ENCODE measurements at regions not wholly inside any gene's neighbourhood (a gene's known extent, or its start where the extent isn't known, plus 50 kb on each side); places are given as distances from the start of the nearest gene placed in this dataset.
A peak's percentile ranks its signal among the peaks of the same experiment; 100 is the strongest.
"Not testable (repeated sequence)": the region's sequence is repeated elsewhere in the genome, so short reads cannot be mapped to it uniquely, and the experiment has no call there.

GRCh38 chr2:57698392-57698791 lies 348.2 kb upstream of the VRK2 start:
- Mint-ChIP-seq H3K9me3 (ENCODE audit: unreplicated experiment) (no peaks in the 10 kb centered on the region), H3K27me3 (ENCODE audit: unreplicated experiment) (no peaks in the 10 kb centered on the region)

GRCh38 chr2:57698935-57699449 lies 347.6 kb upstream of the VRK2 start:
- DNase-seq (ENCODE audit: extremely low spot score, unreplicated experiment), result no peak
- H3K27me3 Mint-ChIP-seq (ENCODE audit: unreplicated experiment), result no peaks in the 10 kb centered on the region
- H3K4me3 Mint-ChIP-seq (ENCODE audit: unreplicated experiment), result no peak overlapping the region
- peaks cover 2% of the 10 kb centered on the region for H3K36me3 Mint-ChIP-seq (ENCODE audit: unreplicated experiment)
- H3K4me1 Mint-ChIP-seq (ENCODE audit: unreplicated experiment), result peaks cover 46% of the 10 kb centered on the region
- no peak overlapping the region for H3K27ac Mint-ChIP-seq (ENCODE audit: unreplicated experiment)
- no peak for TF ChIP-seq CTCF (IDR thresholded peaks at IDR 0.05)
- no peaks in the 10 kb centered on the region for H3K9me3 Mint-ChIP-seq (ENCODE audit: unreplicated experiment)

More at GRCh38 chr2:57698392-57698791, 348.2 kb upstream of the VRK2 start:
- no peak for DNase-seq (ENCODE audit: extremely low spot score, unreplicated experiment)
- Mint-ChIP-seq H3K36me3 (ENCODE audit: unreplicated experiment) (peaks cover 2% of the 10 kb centered on the region), H3K4me3 (ENCODE audit: unreplicated experiment) (no peak overlapping the region), H3K4me1 (ENCODE audit: unreplicated experiment) (peaks cover 44% of the 10 kb centered on the region), H3K27ac (ENCODE audit: unreplicated experiment) (no peak overlapping the region)
- TF ChIP-seq CTCF (IDR thresholded peaks at IDR 0.05), result no peak

GRCh38 chr2:57701391-57701791 lies 345.2 kb upstream of the VRK2 start:
- Mint-ChIP-seq H3K4me3 (ENCODE audit: unreplicated experiment) (peak overlapping the region; percentile 1), H3K27ac (ENCODE audit: unreplicated experiment) (peak overlapping the region; percentile 83), H3K9me3 (ENCODE audit: unreplicated experiment) (no peaks in the 10 kb centered on the region), H3K4me1 (ENCODE audit: unreplicated experiment) (peaks cover 39% of the 10 kb centered on the region), H3K27me3 (ENCODE audit: unreplicated experiment) (no peaks in the 10 kb centered on the region), H3K36me3 (ENCODE audit: unreplicated experiment) (peaks cover 2% of the 10 kb centered on the region)
- TF ChIP-seq CTCF (IDR thresholded peaks at IDR 0.05), result peak; percentile 48
- no peak for DNase-seq (ENCODE audit: extremely low spot score, unreplicated experiment)

GRCh38 chr2:57703407-57703806 lies 343.2 kb upstream of the VRK2 start:
- peaks cover 35% of the 10 kb centered on the region for H3K4me1 Mint-ChIP-seq (ENCODE audit: unreplicated experiment)
- no peak for DNase-seq (ENCODE audit: extremely low spot score, unreplicated experiment)
- no peaks in the 10 kb centered on the region for H3K27me3 Mint-ChIP-seq (ENCODE audit: unreplicated experiment)
- no peak overlapping the region for H3K27ac Mint-ChIP-seq (ENCODE audit: unreplicated experiment)
- H3K4me3 Mint-ChIP-seq (ENCODE audit: unreplicated experiment), result no peak overlapping the region
- no peaks in the 10 kb centered on the region for H3K9me3 Mint-ChIP-seq (ENCODE audit: unreplicated experiment)
- H3K36me3 Mint-ChIP-seq (ENCODE audit: unreplicated experiment), result peaks cover 2% of the 10 kb centered on the region
- no peak for TF ChIP-seq CTCF (IDR thresholded peaks at IDR 0.05)

GRCh38 chr2:57707794-57708193 lies 338.8 kb upstream of the VRK2 start:
- not testable (repeated sequence) for H3K27me3 Mint-ChIP-seq (ENCODE audit: unreplicated experiment); H3K4me3 Mint-ChIP-seq (ENCODE audit: unreplicated experiment); H3K9me3 Mint-ChIP-seq (ENCODE audit: unreplicated experiment); H3K27ac Mint-ChIP-seq (ENCODE audit: unreplicated experiment); H3K36me3 Mint-ChIP-seq (ENCODE audit: unreplicated experiment); DNase-seq (ENCODE audit: extremely low spot score, unreplicated experiment); H3K4me1 Mint-ChIP-seq (ENCODE audit: unreplicated experiment)

- Mint-ChIP-seq H3K9me3 (ENCODE audit: unreplicated experiment) (no peaks in the 10 kb centered on the region), H3K27ac (ENCODE audit: unreplicated experiment) (no peak overlapping the region), H3K4me1 (ENCODE audit: unreplicated experiment) (peaks cover 7% of the 10 kb centered on the region), H3K4me3 (ENCODE audit: unreplicated experiment) (no peak overlapping the region), H3K36me3 (ENCODE audit: unreplicated experiment) (no peaks in the 10 kb centered on the region), H3K27me3 (ENCODE audit: unreplicated experiment) (no peaks in the 10 kb centered on the region)
- TF ChIP-seq CTCF (IDR thresholded peaks at IDR 0.05), result no peak
- DNase-seq (ENCODE audit: extremely low spot score, unreplicated experiment), result no peak
These were observed 334.6 kb upstream of the VRK2 start for GRCh38 chr2:57711991-57712390.
